Endothelial cell of umbilical vein (primary cell): ENCODE measurements at regions not wholly inside any gene's neighbourhood (a gene's known extent, or its start where the extent isn't known, plus 50 kb on each side); places are given as distances from the start of the nearest gene placed in this dataset.

ENCODE experiments used
- CTCF ChIP-seq, 2 donors: IDR thresholded peaks; 1 replicate in 1 of 2; 2 replicates in 1 of 2; pipeline ENCODE4 v1.5.1; 2011; ENCODE audit warnings: low read length in 2 of 2, mild to moderate bottlenecking in 2 of 2, moderate library complexity in 2 of 2, control low read depth in 1 of 2, inconsistent platforms in 1 of 2, low read depth in 1 of 2; ENCODE audit not compliant: insufficient read depth in 1 of 2; ENCODE audit errors: extremely low read depth in 1 of 2
- GATA2 ChIP-seq: IDR thresholded peaks from 2 replicates; pipeline ENCODE4 v1.7.0; 2011; ENCODE audit warnings: low read depth, mild to moderate bottlenecking, moderate library complexity, mixed read lengths, low read length; ENCODE audit not compliant: insufficient read length, insufficient read depth
- MYC ChIP-seq: IDR thresholded peaks from one replicate; pipeline ENCODE4 v1.6.1; 2011; ENCODE audit warnings: mild to moderate bottlenecking, low read depth, low read length
- POLR2A ChIP-seq: IDR thresholded peaks from 2 replicates; pipeline ENCODE4 v1.6.1; 2012; ENCODE audit warnings: low read depth, mild to moderate bottlenecking, control low read depth, low read length
- POLR2AphosphoS5 ChIP-seq: IDR thresholded peaks from 2 replicates; pipeline ENCODE4 v1.6.1; 2012; ENCODE audit warnings: low read depth, mild to moderate bottlenecking, control low read depth, low read length, moderate library complexity; ENCODE audit not compliant: insufficient read depth

GRCh38 chr3:17974206-17974841 is 231.9 kb upstream of the TBC1D5 start:
- TF ChIP-seq CTCF (IDR thresholded peaks at IDR 0.05; ENCODE audit: extremely low read depth in 1 of 2, insufficient read depth in 1 of 2, low read depth in 1 of 2, low read length in 2 of 2) (no peak), POLR2A (no peak), MYC (no peak), GATA2 (no peak), POLR2AphosphoS5 (no peak)
